ENCODE measurements at regions not wholly inside any gene's neighbourhood (a gene's known extent, or its start where the extent isn't known, plus 50 kb on each side); places are given as distances from the start of the nearest gene placed in this dataset.

DNA sequence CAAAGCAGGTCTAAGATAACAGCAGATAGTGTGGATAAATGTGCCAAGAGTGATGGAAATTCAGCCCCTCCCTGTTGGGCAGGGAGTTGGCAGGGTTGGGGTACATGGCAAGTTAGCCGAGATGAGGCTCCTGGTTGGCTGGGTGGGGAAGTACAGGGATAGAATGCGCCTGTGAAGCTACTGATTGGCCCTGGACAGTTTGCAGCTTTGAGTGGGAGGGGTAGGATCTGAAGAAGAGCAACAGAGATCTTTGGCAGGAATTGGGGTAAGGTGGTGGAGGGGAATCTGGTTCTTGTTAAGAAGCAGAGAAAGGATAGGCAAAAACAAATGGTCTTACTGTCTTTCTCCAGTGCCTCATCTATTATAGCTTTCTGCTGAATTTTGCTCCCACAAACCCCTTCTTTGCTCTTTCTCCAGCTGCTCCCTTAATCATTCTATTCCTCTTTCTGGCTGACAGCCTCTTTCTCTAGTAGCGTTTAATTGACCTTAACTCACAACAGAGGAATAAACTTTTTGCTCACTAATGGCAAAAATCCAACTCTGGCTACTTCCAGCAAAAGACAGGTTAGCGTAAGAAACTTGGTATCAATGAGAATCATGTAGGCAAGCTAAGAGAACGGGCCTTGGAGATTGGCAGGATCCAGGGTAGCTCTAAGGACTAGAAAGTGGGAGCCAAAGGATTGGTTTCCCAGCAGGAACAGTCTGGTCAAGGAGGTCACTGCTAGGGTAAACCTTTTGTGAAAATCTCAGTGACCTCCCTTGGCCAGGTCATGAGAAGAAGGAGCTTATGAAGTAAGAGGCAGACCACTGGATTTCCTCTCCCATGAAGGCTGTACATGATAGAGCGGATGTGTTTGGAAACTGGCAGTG lies 86.3 kb upstream of the CARMIL1 start:
- peak; percentile 93 for DNase-seq

DNA sequence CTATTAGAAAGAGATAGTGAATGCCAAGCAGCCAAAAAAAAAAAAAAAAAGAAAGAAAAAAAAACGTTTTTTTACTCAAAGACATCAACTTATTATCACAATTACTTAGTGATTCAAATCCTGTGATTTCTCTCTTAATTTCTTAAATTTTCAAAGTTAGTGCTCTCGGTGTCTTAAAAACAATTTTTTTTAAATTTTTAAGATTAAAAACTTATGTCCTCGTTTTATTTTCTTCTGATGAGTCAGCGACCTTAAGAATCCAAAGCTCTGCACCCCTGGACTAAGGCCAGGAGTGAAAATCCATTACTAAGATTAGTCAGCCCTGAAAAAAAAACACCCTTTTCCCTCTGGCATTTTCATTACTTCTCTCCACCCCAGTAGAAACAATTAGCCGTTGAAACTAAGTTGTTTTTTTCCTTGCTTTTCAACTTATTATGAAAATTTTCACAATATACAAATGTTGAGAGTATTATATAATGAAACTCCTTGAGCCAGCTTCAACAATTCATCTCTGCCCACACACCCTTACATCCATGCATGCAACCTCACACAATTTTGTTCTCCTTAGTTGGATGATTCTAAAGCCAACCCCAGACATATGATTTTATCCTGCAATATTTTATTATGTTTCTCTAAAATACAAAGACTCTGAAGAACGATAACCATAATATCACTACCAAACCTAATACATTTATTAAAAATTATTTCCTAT lies 85.6 kb upstream of the CARMIL1 start:
- DNase-seq, result peak; percentile 82

DNA sequence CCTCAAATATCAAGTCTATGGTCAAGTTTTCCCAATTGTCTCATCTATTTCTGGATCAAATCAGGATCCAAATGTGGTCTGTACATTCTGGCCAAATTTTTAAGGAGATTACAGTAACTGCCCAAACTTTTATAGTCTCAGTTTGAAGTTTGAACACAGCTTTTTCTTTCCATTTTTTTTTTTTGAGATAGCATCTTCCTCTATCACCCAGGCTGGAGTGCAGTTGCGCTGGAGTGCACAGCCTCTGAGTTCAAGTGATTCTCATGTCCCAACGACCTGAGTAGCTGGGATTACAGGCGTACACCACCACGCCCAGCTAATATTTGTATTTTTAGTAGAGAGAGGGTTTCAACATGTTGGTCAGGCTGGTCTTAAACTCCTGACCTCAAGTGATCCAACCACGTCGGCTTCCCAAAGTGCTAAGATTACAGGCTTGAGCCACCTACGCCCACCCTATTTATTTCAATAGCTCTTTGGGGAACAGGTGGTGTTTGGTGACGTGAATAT lies 84.9 kb upstream of the CARMIL1 start:
- no peak for DNase-seq

DNA sequence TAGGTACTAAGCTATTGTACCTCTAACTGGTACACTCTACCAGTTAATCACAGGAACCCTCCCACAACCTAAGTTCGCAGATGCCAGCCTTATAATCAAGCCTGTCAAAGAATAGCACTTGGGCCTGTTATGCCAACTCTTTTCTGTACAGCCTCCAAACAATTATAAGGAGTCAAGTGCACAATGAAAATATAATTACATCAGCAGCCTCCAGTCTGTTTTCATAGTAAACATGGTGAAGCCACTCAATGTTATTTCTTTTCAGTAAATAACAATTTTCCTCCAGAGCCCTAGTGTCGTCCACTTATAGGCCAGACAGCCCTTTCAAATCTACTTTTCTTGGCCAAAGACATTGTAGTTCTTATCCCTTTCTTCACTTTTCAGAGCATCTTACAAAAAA lies 82.7 kb upstream of the CARMIL1 start:
- no peak for DNase-seq

DNA sequence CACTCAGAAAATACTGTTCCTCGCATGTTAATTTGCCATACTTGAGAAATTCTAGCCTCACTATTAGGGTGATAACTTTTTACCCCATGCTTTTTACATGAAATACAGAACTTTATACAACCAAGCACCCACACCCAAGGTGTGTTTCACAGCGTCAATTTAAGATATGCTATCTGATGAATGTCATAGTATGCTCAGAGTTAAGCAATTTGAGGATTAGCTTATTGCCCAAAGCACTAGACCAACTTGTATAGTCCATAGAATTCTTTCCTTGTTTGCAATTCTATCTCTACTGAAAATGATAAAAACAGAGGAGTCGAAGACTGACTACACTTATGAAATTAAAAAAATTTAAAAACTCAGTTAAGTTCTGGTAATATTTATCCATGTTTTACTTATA lies 82.1 kb upstream of the CARMIL1 start:
- DNase-seq, result no peak

DNA sequence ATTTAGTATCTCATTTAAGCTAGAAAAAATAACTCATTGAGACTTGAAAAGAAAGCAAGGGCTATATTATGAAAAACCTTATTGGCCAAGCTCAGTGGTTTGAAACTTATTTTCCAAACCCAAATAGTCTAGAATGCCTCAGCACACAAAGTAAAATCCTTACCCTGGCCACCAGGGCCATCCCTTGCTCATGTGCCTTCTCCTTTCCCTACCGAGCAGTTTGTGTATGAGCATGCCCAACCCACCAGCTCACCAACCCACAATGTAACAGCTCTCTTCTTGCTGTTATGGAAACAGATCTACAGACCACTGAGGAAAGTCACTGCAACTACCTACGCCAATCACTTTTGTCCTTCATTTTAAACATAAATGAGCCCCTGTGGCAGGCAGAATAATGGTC lies 79.6 kb upstream of the CARMIL1 start:
- no peak for DNase-seq

DNA sequence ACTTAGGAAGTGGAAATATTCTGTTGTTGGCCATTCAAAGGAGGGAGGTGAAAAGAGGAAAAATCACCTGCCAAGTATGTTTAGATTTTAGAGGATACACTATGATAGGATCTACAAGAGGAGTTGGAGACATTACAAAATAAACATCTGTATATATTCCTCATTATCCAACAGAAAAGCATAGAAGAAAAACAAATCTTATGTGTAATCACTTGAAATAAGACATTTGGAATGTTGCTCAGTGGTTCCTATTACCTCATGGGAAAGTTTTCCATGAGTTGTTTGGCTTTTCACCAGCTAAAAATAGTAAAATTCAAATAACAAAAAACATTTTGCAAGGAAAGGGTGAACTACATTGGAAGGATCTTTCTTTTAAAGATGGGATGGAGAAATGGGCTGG lies 76.7 kb upstream of the CARMIL1 start:
- peak; percentile 59 for DNase-seq

DNA sequence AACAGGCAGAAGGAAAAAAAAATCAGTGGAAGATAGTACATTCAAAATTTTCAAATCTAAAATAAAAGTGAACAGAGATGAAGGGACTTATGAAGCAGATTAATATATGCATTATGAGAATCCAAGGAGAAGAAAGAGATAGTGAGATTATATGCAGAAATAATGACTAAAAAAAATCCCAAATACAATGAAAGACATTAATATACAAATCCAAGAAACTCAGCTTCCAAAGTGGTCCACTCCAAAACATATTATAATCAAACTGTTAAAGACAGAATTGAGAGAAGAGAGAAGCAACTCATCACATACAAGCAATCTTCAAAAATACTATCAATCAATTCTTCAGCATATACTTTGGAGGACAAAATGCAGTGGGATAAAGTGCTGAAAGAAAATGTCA lies 73.5 kb upstream of the CARMIL1 start:
- DNase-seq, result no peak

DNA sequence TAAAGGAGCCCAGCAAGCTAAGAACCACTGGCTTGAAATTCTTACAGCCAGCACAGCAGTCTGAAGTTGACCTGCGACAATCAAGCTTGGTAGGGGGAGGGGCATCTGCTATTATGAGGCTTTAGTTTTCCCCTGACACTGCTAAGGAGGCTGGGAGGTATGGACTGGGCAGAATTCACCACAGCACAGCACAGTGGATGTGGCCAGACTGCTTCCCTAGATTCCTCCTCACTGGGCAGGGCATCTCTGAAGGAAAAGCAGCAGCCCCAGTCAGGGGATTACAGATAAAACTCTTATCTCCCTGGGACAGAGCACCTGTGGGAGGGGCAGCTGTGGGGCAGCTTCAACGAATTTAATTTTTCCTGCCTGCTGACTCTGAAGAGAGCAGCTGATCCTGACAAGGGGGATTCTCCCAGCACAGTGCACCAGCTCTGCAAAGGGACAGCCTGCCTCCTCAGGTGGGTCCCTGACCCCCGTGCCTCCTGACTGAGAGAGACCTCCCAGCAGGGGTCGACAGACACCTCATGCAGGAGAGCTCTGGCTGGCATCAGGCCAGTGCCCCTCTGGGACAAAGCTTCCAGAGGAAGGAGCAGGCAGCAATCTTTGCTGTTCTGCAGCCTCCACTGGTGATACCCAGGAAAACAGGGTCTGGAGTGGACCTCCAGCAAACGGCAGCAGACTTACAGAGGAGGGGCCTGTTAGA lies 71.6 kb upstream of the CARMIL1 start:
- peak; percentile 32 for DNase-seq

DNA sequence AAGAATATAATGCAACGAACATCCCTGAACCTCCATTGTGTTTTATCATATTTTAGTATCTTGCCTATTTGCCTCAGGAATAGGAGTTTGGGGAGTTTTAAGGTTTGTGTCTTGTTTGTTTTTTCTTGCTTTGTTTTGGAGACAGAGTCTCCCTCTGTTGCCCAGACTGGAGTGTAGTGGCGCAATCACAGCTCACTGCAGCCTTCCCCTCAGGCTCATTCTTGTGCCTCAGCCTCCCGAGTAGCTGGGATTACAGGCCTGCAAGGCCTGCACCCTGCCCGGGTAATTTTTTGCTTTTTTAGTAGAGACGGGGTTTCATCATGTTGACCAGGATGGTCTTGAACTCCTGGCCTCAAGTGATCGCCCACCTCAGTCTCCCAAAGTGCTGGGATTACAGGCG lies 63.3 kb upstream of the CARMIL1 start:
- peak; percentile 61 for DNase-seq

DNA sequence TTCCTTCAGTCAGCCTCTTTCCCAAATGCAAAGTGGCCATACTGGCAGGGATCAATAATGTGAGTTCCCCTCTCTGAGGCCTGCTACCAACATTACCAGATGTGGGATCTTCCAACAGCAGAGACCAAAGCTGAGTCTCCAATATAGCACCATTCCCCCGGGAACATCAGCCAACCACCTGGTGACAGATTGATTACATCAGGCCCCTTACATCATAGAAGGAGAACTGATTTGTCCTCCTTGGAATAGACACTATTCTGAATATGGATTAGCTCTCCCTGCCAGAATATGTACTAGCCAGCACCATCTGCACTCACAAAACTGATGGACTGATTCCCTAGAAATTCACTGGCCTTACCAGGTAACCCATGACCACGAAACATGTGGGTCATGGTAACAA lies 61.9 kb upstream of the CARMIL1 start:
- no peak for DNase-seq

DNA sequence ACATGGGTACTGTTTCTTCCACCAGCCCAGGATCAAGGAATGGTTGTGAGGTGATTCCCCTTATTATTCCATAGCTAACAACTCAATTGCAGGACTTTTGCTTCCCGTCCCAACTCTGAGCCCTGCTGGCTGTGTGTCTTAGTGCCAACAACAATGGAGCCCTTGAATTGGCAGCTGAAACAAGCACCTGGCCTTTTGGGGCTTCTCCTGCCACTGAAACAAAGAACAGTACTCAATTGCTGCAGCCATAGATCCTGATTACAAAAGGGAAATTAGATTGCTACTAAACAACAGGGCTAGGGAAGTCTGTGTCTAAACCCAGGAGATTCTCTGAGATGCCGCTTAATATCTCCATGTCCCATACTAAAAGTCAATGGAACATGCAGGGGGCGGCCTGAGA lies 61.3 kb upstream of the CARMIL1 start:
- DNase-seq, result no peak

DNA sequence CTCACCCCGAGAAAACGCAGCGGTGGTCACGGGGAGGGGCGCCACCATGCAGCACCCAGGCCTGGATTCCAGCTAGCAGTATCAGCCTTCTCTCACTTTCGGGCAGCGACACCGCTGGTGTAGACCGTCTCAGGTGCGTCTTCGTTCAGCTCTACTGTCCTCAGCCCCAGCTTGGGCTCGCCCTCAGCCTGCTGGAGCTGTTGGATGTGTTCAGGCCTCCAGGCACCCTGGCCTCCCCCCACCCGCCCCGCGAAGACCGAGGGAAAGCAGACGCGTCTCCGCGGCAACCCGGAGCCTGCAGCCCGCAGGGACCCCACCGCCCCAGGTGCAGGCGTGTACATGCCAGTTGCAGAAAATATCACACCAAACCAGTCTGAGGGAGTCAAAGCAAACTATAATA lies 60.8 kb upstream of the CARMIL1 start:
- no peak for DNase-seq

DNA sequence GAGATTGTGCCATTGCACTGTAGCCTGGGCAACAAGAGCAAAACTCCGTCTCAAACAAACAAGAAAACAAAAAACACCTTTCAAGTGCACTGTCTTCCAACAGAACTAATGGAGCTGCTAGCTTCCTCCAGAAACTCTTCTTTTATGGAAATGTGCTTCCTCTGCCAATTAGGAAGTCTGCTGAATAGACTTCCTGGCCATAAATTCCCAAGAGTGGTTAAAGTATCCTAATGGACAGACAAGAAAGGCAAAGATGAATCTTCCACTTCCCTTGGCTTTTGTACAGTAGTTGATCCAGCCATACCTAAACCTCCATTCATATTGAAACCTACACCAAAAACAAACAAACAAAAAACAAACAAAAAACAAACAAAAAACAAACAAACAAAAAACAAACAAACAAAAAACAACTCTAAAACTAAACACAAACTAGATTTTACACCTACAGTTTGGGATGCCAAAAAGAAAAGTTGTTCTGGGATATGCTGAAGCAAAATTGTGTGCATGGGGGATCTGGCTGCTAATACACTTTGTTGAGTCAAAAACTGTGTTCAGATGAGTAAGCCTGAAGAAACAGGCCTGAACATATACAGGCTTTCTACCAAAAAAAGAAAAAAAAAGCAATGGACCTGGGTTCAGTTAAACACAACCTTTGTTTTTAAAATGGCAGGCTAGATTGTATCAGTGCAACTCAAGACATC lies 59.8 kb upstream of the CARMIL1 start:
- DNase-seq, result no peak

DNA sequence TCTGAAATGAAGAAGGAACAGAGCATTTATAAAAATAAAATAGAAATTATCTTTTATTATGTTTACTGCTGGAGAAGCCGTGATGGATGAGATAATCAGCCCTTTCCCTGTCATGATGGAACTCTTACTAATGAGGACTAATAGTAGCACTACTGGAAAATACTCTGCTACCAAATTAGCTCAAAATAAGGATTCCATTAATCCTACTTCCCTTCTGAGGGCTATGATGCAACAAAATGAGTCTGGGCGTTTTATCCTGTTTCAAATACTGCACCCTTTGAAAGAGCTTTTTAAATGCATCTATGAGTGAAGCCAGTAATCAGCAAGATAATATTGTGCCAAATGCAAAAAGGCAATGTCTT lies 59.3 kb upstream of the CARMIL1 start:
- DNase-seq, result no peak

DNA sequence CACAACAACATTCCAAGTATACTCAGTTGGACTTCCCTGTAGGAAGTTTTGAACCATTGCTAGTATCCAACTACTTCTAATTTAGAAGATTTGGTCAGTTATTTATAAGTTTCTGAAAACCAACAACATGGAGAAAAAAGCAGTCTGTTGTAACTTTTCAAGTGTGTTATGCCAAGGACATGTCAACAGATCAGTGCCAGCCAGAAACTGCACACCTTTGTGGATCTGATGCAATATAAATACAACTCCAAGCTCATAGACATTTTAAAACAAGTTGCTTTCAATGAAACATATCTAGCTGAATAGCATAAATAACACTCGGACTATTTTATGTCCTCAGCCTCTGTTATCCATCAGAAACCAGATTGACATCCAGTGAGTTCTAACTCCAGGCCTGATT lies 58.3 kb upstream of the CARMIL1 start:
- no peak for DNase-seq

DNA sequence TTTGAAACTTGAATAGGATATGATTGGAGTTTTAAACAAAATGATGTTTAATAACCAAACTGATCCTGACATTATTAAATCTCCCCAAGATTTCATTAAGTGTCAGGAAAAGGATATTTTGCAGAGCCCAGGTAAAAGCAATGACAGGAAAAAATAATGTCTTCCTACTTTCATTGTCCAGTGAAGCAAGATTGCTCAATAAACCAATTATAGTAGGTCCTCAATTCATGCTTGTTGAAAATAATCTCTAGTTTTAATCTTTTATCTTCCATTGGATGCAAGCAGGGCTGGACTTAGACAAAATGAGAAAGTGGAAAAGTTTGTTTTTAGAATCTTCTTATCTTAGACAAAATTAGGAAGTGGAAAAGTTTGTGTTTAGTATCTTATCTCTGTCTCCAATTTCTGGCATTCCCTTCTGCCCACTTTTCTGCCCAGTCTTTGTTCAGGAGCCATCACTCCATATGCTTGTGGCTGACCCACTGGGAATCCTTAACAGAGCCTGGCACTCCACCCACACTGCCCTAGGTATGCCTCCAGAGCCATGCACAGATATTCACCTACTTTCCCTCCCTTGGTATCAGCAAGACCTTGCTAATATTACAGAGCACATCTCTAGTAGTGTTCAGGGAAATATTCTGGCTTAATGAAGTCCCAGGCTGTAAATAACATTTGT lies 57.0 kb upstream of the CARMIL1 start:
- DNase-seq, result peak; percentile 56

DNA sequence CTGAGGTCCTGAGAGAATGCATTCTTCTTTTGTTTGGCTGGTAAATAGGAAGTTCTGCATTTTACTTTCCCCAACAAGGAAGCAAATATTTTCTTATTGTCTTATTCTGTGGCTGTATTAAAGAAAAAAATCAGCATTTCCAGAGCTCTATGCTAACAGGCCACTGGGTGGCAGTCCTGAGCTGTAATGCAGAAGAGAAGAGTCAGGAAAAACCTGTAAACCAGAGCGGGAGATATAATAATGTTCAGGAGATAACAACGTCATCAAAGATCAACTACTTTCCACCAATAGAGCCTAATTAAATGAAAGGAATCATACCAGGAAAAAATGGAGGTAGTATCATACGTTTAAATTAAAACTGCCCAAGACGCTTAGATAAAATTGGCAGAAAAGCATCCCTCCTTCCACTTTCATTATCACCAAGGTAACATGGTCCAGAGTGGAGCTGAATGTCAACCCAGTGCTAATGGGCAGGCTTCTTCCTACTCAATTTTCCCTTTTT lies 55.6 kb upstream of the CARMIL1 start:
- DNase-seq, result peak; percentile 32

DNA sequence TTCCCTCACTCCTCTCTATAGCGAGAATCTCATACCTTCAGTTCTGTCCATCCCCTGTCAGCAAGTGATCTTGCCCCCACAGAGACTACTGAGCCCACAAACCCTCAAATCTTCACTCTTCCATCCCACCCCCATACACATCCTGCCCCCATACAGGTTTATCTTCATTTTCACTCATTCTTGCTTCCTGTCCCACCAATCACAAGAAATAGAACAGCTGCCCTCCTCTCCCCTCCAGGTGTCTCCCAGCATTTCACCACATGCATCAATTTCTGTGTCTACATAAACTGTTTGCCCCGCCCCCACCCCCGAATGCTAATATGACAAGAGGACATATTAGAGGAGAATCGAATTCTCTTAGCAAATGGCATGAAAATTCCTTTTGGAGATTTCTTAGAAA lies 54.9 kb upstream of the CARMIL1 start:
- no peak for DNase-seq

DNA sequence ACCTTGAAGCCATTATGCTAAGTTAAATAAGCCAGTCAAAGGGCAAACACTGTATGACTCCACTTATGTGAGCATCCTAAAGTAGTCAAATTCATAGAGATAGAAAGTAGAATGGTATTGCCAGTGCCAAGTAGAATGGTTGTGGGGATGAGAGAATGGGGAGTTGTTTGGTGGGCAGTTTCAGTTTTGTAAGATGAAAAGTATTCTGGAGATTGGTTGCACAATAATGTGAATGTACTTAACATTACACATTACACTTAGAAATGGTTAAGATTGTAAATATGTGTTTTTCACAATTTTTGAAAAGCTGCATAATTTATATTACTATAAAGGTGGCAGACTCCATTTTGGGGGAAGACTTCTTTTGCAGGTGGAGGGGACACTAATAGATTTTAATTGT lies 51.3 kb upstream of the CARMIL1 start:
- DNase-seq, result no peak

Measured in NCI-H226 (cell line).